Fibroblast of lung (primary cell): ENCODE measurements at regions not wholly inside any gene's neighbourhood (a gene's known extent, or its start where the extent isn't known, plus 50 kb on each side); places are given as distances from the start of the nearest gene placed in this dataset.

Experiments used
- CTCF ChIP-seq, 2 donors: IDR thresholded peaks in 1 of 2; conservative IDR thresholded peaks in 1 of 2; 1 replicate in 1 of 2; 2 replicates in 1 of 2; pipeline ENCODE4 v1.5.1; 2011 to 2012; ENCODE audit warnings: low read length in 2 of 2, control low read depth in 1 of 2, inconsistent platforms in 1 of 2, low read depth in 1 of 2, mild to moderate bottlenecking in 1 of 2
- EZH2 ChIP-seq: IDR thresholded peaks from 2 replicates; pipeline ENCODE4 v1.5.1; 2012; ENCODE audit warnings: low read length, control low read depth, mild to moderate bottlenecking; ENCODE audit errors: missing control alignments

DNA sequence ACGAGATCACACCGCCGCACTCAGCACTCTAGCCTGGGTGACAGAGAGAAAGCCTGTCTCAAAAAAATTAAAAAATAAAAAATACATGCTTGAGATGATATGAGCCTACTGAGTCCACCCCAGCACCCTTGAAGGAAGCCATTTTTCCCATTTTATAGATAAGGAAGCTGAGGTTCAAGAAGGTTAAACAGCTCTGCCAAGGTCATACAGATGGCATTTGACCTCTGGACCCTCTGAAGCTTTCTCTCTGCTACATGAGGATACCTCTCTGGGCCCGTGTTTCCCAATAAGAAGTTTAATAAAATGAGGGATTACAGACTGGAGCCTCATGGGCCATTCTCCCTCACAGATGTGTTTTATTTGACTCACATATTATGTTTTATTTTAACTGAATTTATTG lies 53.9 kb upstream of the PNMA1 start:
- no peak for TF ChIP-seq CTCF (conservative IDR thresholded peaks at IDR 0.05 in 1 of 2, IDR thresholded peaks at IDR 0.05 in 1 of 2; ENCODE audit: low read depth in 1 of 2, low read length in 2 of 2)
- TF ChIP-seq EZH2 = no peak
